IMR-90 (cell line): ENCODE measurements at regions not wholly inside any gene's neighbourhood (a gene's known extent, or its start where the extent isn't known, plus 50 kb on each side); places are given as distances from the start of the nearest gene placed in this dataset.

Experiments used
- ATAC-seq: fragments of 200-7000 bp; cut with Tn5 transposase; 2 replicates; pipeline ENCODE4 v1.9.1; 2020; ENCODE audit warnings: low read depth, mild to moderate bottlenecking, moderate library complexity
- BruUV-seq: library from RNA; stranded (reverse); fragments of 400-500 nt; replicated peaks from 2 replicates; lab custom pipeline; 2021; lab: Mats Ljungman, UMichigan
- CTCF ChIA-PET: fragments of 300-600 bp; formaldehyde crosslinking; extraction: SDS; loops from one replicate; lab custom pipeline; 2021; ENCODE audit warnings: antibody characterized with exemption; lab: Yijun Ruan, JAX
- POLR2A ChIA-PET: fragments of 300-600 bp; sonication (Branson Sonifier 250); formaldehyde crosslinking; loops from one replicate; lab custom pipeline; 2022; ENCODE audit warnings: antibody characterized with exemption; ENCODE audit not compliant: unreplicated experiment; lab: Charles Lee
- DNase-seq: peaks from one replicate; pipeline ENCODE4 v3.0.0; 2013
- H2AFZ ChIP-seq: replicated peaks from 2 replicates; pipeline ENCODE3; 2013; ENCODE audit warnings: low read length, mild to moderate bottlenecking; ENCODE audit not compliant: poor library complexity
- H2AK5ac ChIP-seq: 2 replicates; pipeline ENCODE4 v1.6.1; 2013; ENCODE audit warnings: low read depth, low read length, inconsistent platforms
- H2AK9ac ChIP-seq: replicated peaks from 2 replicates; pipeline ENCODE3; 2013; ENCODE audit warnings: mild to moderate bottlenecking, low read depth, low read length, moderate library complexity; ENCODE audit not compliant: poor library complexity
- H2BK120ac ChIP-seq: 2 replicates; pipeline ENCODE4 v1.6.1; 2013; ENCODE audit warnings: low read depth, low read length, inconsistent platforms
- H2BK15ac ChIP-seq: 3 replicates; pipeline ENCODE4 v1.6.1; 2013; ENCODE audit warnings: low read depth, low read length, inconsistent platforms
- H2BK20ac ChIP-seq: 2 replicates; pipeline ENCODE4 v1.6.1; 2013; ENCODE audit warnings: low read depth, mild to moderate bottlenecking, inconsistent platforms, low read length, moderate library complexity
- H2BK5ac ChIP-seq: 2 replicates; pipeline ENCODE4 v1.6.1; 2013; ENCODE audit warnings: mild to moderate bottlenecking, low read depth, low read length, inconsistent platforms; ENCODE audit not compliant: poor library complexity, severe bottlenecking
- H3K14ac ChIP-seq: replicated peaks from 2 replicates; pipeline ENCODE4 v1.6.1; 2013; ENCODE audit warnings: low read depth, low read length, inconsistent platforms
- H3K18ac ChIP-seq: 2 replicates; pipeline ENCODE4 v1.6.1; 2013; ENCODE audit warnings: low read depth, low read length, control low read depth
- H3K23ac ChIP-seq: 2 replicates; pipeline ENCODE4 v1.6.1; 2013; ENCODE audit warnings: low read depth, low read length, inconsistent platforms
- H3K27ac ChIP-seq: 2 replicates; pipeline ENCODE4 v1.5.1; 2013; ENCODE audit warnings: mild to moderate bottlenecking, control low read depth, low read length; ENCODE audit not compliant: insufficient read depth
- H3K27me3 ChIP-seq: 2 replicates; pipeline ENCODE4 v1.6.1; 2013; ENCODE audit warnings: low read length; ENCODE audit not compliant: control insufficient read depth, insufficient read depth
- H3K36me3 ChIP-seq: 2 replicates; pipeline ENCODE4 v1.6.1; 2013; ENCODE audit warnings: low read length, mixed read lengths; ENCODE audit not compliant: control insufficient read depth, insufficient read depth
- H3K4ac ChIP-seq: 2 replicates; pipeline ENCODE4 v1.6.1; 2013; ENCODE audit warnings: low read depth, low read length, inconsistent platforms
- H3K4me1 ChIP-seq: 2 replicates; pipeline ENCODE4 v1.6.1; 2013; ENCODE audit warnings: low read length, mixed read lengths; ENCODE audit not compliant: control insufficient read depth, insufficient read depth
- H3K4me2 ChIP-seq: 2 replicates; pipeline ENCODE4 v1.6.1; 2013; ENCODE audit warnings: low read depth, mild to moderate bottlenecking, control low read depth, low read length, moderate library complexity
- H3K4me3 ChIP-seq: 2 replicates; pipeline ENCODE4 v1.5.1; 2013; ENCODE audit warnings: low read depth, mild to moderate bottlenecking, control low read depth, low read length, moderate library complexity; ENCODE audit not compliant: insufficient read depth
- H3K56ac ChIP-seq: 2 replicates; pipeline ENCODE4 v1.6.1; 2013; ENCODE audit warnings: low read length, inconsistent platforms; ENCODE audit not compliant: insufficient read depth; ENCODE audit errors: extremely low read depth
- H3K79me1 ChIP-seq, 2 experiments: 2 replicates each; pipeline ENCODE4 v1.6.1; 2013; ENCODE audit warnings: low read length in 2 of 2, inconsistent platforms in 1 of 2, low read depth in 1 of 2
- H3K9ac ChIP-seq: 2 replicates; pipeline ENCODE4 v1.6.1; 2013; ENCODE audit warnings: low read depth, low read length, control low read depth
- H3K9me1 ChIP-seq: 2 replicates; pipeline ENCODE4 v1.6.1; 2013; ENCODE audit warnings: low read length, inconsistent platforms; ENCODE audit not compliant: insufficient read depth
- H3K9me3 ChIP-seq: 2 replicates; pipeline ENCODE4 v1.6.1; 2013; ENCODE audit warnings: low read length; ENCODE audit not compliant: control insufficient read depth, insufficient read depth
- H4K20me1 ChIP-seq: 2 replicates; pipeline ENCODE4 v1.6.1; 2013; ENCODE audit warnings: low read length, inconsistent platforms; ENCODE audit not compliant: insufficient read depth
- H4K5ac ChIP-seq: 2 replicates; pipeline ENCODE4 v1.6.1; 2013; ENCODE audit warnings: mild to moderate bottlenecking, low read depth, low read length, control low read depth
- H4K8ac ChIP-seq, 2 experiments: 2 replicates each; pipeline ENCODE4 v1.6.1; 2013; ENCODE audit warnings: low read depth in 2 of 2, low read length in 2 of 2, control low read depth in 1 of 2, inconsistent platforms in 1 of 2
- H4K91ac ChIP-seq: 2 replicates; pipeline ENCODE4 v1.6.1; 2013; ENCODE audit warnings: low read depth, low read length, inconsistent platforms; ENCODE audit not compliant: insufficient read depth
- BHLHE40 ChIP-seq: fragments of 150-350 bp; IDR thresholded peaks from 2 replicates; pipeline ENCODE4 v1.6.1; 2016; ENCODE audit warnings: mild to moderate bottlenecking, low read depth, low read length
- CEBPB ChIP-seq: IDR thresholded peaks from 2 replicates; pipeline ENCODE4 v1.6.1; 2012; ENCODE audit warnings: low read depth, low read length, improper control_type of control experiment
- CHD1 ChIP-seq: IDR thresholded peaks from 2 replicates; pipeline ENCODE4 v1.6.1; 2012; ENCODE audit warnings: low read depth, low read length, improper control_type of control experiment
- FOS ChIP-seq: fragments of 150-350 bp; IDR thresholded peaks from 2 replicates; pipeline ENCODE4 v1.6.1; 2016; ENCODE audit warnings: low read depth, low read length
- MAFK ChIP-seq: IDR thresholded peaks from 2 replicates; pipeline ENCODE4 v1.6.1; 2012; ENCODE audit warnings: low read depth, low read length, improper control_type of control experiment
- MAZ ChIP-seq: IDR thresholded peaks from 2 replicates; pipeline ENCODE4 v1.6.1; 2012; ENCODE audit warnings: low read depth, mild to moderate bottlenecking, low read length, improper control_type of control experiment, moderate library complexity, borderline replicate concordance
- MXI1 ChIP-seq: IDR thresholded peaks from 2 replicates; pipeline ENCODE4 v1.6.1; 2012; ENCODE audit warnings: low read depth, mild to moderate bottlenecking, low read length, moderate library complexity, borderline replicate concordance
- NFE2L2 ChIP-seq: fragments of 150-350 bp; IDR thresholded peaks from 2 replicates; pipeline ENCODE4 v1.6.1; 2016; ENCODE audit warnings: low read depth, mild to moderate bottlenecking, low read length
- POLR2A ChIP-seq: IDR thresholded peaks from 2 replicates; pipeline ENCODE4 v1.6.1; 2012; ENCODE audit warnings: mild to moderate bottlenecking, low read depth, low read length
- RAD21 ChIP-seq: IDR thresholded peaks from 2 replicates; pipeline ENCODE4 v1.6.1; 2012; ENCODE audit warnings: low read length, improper control_type of control experiment
- RCOR1 ChIP-seq: IDR thresholded peaks from 2 replicates; pipeline ENCODE4 v1.6.1; 2012; ENCODE audit warnings: mild to moderate bottlenecking, low read length, improper control_type of control experiment; ENCODE audit not compliant: insufficient replicate concordance
- RFX5 ChIP-seq: IDR thresholded peaks from 2 replicates; pipeline ENCODE4 v1.8.0; 2012; ENCODE audit warnings: low read depth, mild to moderate bottlenecking, low read length, moderate library complexity
- SMC3 ChIP-seq: fragments of 150-350 bp; IDR thresholded peaks from 2 replicates; pipeline ENCODE4 v1.6.1; 2016; ENCODE audit warnings: low read depth, mild to moderate bottlenecking, antibody characterized with exemption, low read length, moderate library complexity
- WGBS, 2 experiments: methylation state at CpG; one replicate each; pipeline versions ENCODE4 v1.1.5 to v1.1.7; 2013; ENCODE audit warnings: missing lambda C conversion rate in 2 of 2; ENCODE audit not compliant: insufficient read length in 1 of 2; ENCODE audit errors: extremely low coverage in 2 of 2; 5-methylcytosine and 5-hydroxymethylcytosine counted together
- dilution Hi-C: fragments of 300-500 bp; cut with HindIII; formaldehyde crosslinking; loops from one replicate; pipeline ENCODE4 v1.14.3; 2018; ENCODE audit warnings: low sequenced_read_pairs; ENCODE audit not compliant: unreplicated experiment
- in situ Hi-C: fragments of 300-500 bp; cut with MboI; formaldehyde crosslinking; loops from 3 replicates; pipeline ENCODE4 v1.14.3; 2019; ENCODE audit warnings: low sequenced_read_pairs, inconsistent platforms, mixed read lengths
- intact Hi-C: fragments of 100-400 bp; cut with micrococcal nuclease; formaldehyde crosslinking; loops from 2 replicates; pipeline ENCODE4 v1.10.0; 2022
- TF ChIP-seq, protein P1 (sequence below): fragments of 150-350 bp; IDR thresholded peaks from 2 replicates; pipeline ENCODE4 v1.6.1; 2016; ENCODE audit warnings: low read depth, mild to moderate bottlenecking, low read length, moderate library complexity, borderline replicate concordance
- TF ChIP-seq, protein P2 (sequence below): conservative IDR thresholded peaks from 2 replicates; pipeline ENCODE4 v1.5.1; 2012; ENCODE audit warnings: mild to moderate bottlenecking, low read depth, low read length, improper control_type of control experiment
- TF ChIP-seq, protein P3 (sequence below): fragments of 150-350 bp; IDR thresholded peaks from 2 replicates; pipeline ENCODE4 v1.6.1; 2017; ENCODE audit warnings: mild to moderate bottlenecking, antibody characterized with exemption, low read length, low read depth

DNA sequence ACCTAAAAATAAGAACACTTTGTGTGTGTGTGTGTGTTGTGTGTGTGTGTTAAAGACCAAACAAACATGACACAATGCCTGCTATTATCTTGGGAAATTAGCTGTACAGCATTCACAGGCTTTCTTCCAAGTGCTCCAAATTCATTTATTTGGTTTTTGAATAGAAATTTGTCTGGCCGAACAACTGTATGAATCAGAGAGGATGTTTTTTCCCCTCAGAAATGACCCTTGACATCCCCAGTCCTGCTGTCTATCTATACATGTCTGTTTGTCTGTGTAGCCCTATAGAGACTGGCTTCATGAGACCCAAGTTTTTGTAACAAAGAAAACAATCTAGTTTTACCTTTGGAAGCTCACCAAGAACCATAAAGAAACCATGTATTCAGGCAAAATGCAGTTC, 549.8 kb downstream of the NSUN3 start:
- Histone ChIP-seq H3K36me3 (no peaks in the 10 kb centered on the region), H3K4me1 (no peaks in the 10 kb centered on the region), H3K9me1 (no peaks in the 10 kb centered on the region), H3K14ac (no peak overlapping the region), H3K4ac (no peak overlapping the region), H2BK15ac (no peak overlapping the region), H4K8ac (no peak overlapping the region), H3K9ac (no peak overlapping the region), H2BK120ac (no peak overlapping the region), H3K18ac (no peak overlapping the region), H2BK5ac (no peak overlapping the region), H2AFZ (no peak overlapping the region), H4K5ac (no peak overlapping the region), H3K27ac (no peak overlapping the region), H3K23ac (no peak overlapping the region), H3K4me3 (no peak overlapping the region), H3K79me1 (no peaks in the 10 kb centered on the region), H4K20me1 (no peaks in the 10 kb centered on the region), H3K9me3 (no peaks in the 10 kb centered on the region), H2BK20ac (no peak overlapping the region), H4K91ac (no peak overlapping the region), H2AK9ac (no peak overlapping the region), H3K56ac (no peak overlapping the region), H3K27me3 (no peaks in the 10 kb centered on the region), H3K4me2 (no peak overlapping the region), H2AK5ac (no peak overlapping the region)
- DNase-seq (no peak), ATAC-seq (no peak)
- WGBS, 2 experiments, result no CpG with 5 or more reads among the region's 1 CpG
- ChIA-PET POLR2A (no interaction called here), CTCF (no interaction called here)
- no peak for TF ChIP-seq RFX5
- TF ChIP-seq, protein P1, sequence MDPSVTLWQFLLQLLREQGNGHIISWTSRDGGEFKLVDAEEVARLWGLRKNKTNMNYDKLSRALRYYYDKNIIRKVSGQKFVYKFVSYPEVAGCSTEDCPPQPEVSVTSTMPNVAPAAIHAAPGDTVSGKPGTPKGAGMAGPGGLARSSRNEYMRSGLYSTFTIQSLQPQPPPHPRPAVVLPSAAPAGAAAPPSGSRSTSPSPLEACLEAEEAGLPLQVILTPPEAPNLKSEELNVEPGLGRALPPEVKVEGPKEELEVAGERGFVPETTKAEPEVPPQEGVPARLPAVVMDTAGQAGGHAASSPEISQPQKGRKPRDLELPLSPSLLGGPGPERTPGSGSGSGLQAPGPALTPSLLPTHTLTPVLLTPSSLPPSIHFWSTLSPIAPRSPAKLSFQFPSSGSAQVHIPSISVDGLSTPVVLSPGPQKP, result no peak
- no peak for TF ChIP-seq RCOR1
- no peak for TF ChIP-seq CHD1
- TF ChIP-seq POLR2A, result no peak
- no peak for TF ChIP-seq MAFK
- TF ChIP-seq NFE2L2, result no peak
- no peak for TF ChIP-seq FOS
- no peak for TF ChIP-seq MXI1
- TF ChIP-seq MAZ, result no peak
- TF ChIP-seq, protein P2, sequence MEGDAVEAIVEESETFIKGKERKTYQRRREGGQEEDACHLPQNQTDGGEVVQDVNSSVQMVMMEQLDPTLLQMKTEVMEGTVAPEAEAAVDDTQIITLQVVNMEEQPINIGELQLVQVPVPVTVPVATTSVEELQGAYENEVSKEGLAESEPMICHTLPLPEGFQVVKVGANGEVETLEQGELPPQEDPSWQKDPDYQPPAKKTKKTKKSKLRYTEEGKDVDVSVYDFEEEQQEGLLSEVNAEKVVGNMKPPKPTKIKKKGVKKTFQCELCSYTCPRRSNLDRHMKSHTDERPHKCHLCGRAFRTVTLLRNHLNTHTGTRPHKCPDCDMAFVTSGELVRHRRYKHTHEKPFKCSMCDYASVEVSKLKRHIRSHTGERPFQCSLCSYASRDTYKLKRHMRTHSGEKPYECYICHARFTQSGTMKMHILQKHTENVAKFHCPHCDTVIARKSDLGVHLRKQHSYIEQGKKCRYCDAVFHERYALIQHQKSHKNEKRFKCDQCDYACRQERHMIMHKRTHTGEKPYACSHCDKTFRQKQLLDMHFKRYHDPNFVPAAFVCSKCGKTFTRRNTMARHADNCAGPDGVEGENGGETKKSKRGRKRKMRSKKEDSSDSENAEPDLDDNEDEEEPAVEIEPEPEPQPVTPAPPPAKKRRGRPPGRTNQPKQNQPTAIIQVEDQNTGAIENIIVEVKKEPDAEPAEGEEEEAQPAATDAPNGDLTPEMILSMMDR, result no peak
- TF ChIP-seq SMC3, result no peak
- TF ChIP-seq, protein P3, sequence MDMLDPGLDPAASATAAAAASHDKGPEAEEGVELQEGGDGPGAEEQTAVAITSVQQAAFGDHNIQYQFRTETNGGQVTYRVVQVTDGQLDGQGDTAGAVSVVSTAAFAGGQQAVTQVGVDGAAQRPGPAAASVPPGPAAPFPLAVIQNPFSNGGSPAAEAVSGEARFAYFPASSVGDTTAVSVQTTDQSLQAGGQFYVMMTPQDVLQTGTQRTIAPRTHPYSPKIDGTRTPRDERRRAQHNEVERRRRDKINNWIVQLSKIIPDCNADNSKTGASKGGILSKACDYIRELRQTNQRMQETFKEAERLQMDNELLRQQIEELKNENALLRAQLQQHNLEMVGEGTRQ, result no peak
- TF ChIP-seq BHLHE40, result no peak
- TF ChIP-seq CEBPB, result no peak
- no peak for TF ChIP-seq RAD21
- in situ Hi-C loops (no loop called here), dilution Hi-C loops (no loop called here), intact Hi-C loops (no loop called here)
- BruUV-seq, result no TSS peak
